HepG2 (cell line): ENCODE measurements at regions not wholly inside any gene's neighbourhood (a gene's known extent, or its start where the extent isn't known, plus 50 kb on each side); places are given as distances from the start of the nearest gene placed in this dataset.

Experiments
- ATRX ChIP-seq: sonication (generic); formaldehyde crosslinking; IDR thresholded peaks from 2 replicates; pipeline ENCODE4 v1.4.0; 2020; ENCODE audit warnings: missing genetic modification reagents, borderline replicate concordance
- CEBPG ChIP-seq: IDR thresholded peaks from 2 replicates; pipeline ENCODE4 v1.6.1; 2016
- GLI4 ChIP-seq: sonication (generic); formaldehyde crosslinking; IDR thresholded peaks from 2 replicates; pipeline ENCODE4 v1.5.1; 2020; ENCODE audit warnings: missing genetic modification reagents, mild to moderate bottlenecking, moderate library complexity, borderline replicate concordance
- MTF1 ChIP-seq: sonication (generic); formaldehyde crosslinking; IDR thresholded peaks from 2 replicates; pipeline ENCODE4 v1.5.0; 2020; ENCODE audit warnings: missing genetic modification reagents
- ZNF318 ChIP-seq: sonication (generic); formaldehyde crosslinking; IDR thresholded peaks from 2 replicates; pipeline ENCODE4 v1.4.0; 2020; ENCODE audit warnings: mild to moderate bottlenecking, missing genetic modification reagents
- ZNF44 ChIP-seq: sonication (generic); formaldehyde crosslinking; IDR thresholded peaks from 2 replicates; pipeline ENCODE4 v1.5.1; 2020; ENCODE audit warnings: mild to moderate bottlenecking, missing genetic modification reagents
- ZNF616 ChIP-seq: sonication (generic); formaldehyde crosslinking; IDR thresholded peaks from 2 replicates; pipeline ENCODE4 v1.5.0; 2020; ENCODE audit warnings: low read depth, mild to moderate bottlenecking, missing genetic modification reagents
- ZNF674 ChIP-seq: sonication (generic); formaldehyde crosslinking; IDR thresholded peaks from 2 replicates; pipeline ENCODE4 v1.5.0; 2020; ENCODE audit warnings: low read depth, mild to moderate bottlenecking, missing genetic modification reagents
- ZNF883 ChIP-seq: sonication (generic); formaldehyde crosslinking; IDR thresholded peaks from 2 replicates; pipeline ENCODE4 v1.5.1; 2020; ENCODE audit warnings: mild to moderate bottlenecking, missing genetic modification reagents; ENCODE audit errors: not compliant biosample characterization
- TF ChIP-seq, protein P1 (sequence below): sonication (generic); formaldehyde crosslinking; IDR thresholded peaks from 2 replicates; pipeline ENCODE4 v1.8.0; 2022; ENCODE audit warnings: missing genetic modification reagents, mild to moderate bottlenecking, borderline replicate concordance

- TF ChIP-seq ZNF318 (CRISPR knock-in tag) (no peak), MTF1 (CRISPR knock-in tag) (no peak), CEBPG (no peak), GLI4 (CRISPR knock-in tag) (no peak), ZNF883 (CRISPR knock-in tag) (no peak), ZNF674 (CRISPR knock-in tag) (no peak), ZNF44 (no peak), ZNF616 (no peak), ATRX (CRISPR knock-in tag) (no peak)
- TF ChIP-seq, protein P1, sequence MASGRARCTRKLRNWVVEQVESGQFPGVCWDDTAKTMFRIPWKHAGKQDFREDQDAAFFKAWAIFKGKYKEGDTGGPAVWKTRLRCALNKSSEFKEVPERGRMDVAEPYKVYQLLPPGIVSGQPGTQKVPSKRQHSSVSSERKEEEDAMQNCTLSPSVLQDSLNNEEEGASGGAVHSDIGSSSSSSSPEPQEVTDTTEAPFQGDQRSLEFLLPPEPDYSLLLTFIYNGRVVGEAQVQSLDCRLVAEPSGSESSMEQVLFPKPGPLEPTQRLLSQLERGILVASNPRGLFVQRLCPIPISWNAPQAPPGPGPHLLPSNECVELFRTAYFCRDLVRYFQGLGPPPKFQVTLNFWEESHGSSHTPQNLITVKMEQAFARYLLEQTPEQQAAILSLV: no peak
Observed at GRCh38 chr2:53490659-53491058, 276.9 kb upstream of the CHAC2 start (continued).
